NCI-H524 treated with DMSO at 0.1 percent for 48 hours (cell line): ENCODE measurements at regions not wholly inside any gene's neighbourhood (a gene's known extent, or its start where the extent isn't known, plus 50 kb on each side); places are given as distances from the start of the nearest gene placed in this dataset.

Experiments used
- DNase-seq: peaks from one replicate; lab custom pipeline; 2025; lab: John Stamatoyannopoulos, UW

DNA sequence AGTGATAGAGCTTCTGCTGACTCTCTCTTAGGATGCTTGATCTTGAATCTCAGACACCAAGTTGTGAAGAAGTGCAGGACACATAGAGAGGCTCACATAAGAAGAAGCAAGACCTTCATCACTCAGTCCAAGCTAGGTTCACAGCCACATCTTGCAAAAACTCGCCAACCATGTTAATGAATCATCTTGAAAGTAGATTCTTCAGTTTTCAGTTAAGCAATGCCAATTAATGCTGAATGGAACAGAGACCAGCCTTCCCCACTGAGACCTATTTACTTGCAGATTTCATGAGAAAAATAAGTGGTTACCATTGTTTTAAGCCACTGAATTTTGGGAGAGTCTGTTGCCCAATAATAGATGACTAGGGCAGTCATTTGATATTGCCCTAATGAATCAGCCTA lies 217.7 kb upstream of the EDIL3 start:
- no peak for DNase-seq

GRCh38 chr5:84599964-84600363 lies 215.3 kb upstream of the EDIL3 start:
- DNase-seq = no peak

DNA sequence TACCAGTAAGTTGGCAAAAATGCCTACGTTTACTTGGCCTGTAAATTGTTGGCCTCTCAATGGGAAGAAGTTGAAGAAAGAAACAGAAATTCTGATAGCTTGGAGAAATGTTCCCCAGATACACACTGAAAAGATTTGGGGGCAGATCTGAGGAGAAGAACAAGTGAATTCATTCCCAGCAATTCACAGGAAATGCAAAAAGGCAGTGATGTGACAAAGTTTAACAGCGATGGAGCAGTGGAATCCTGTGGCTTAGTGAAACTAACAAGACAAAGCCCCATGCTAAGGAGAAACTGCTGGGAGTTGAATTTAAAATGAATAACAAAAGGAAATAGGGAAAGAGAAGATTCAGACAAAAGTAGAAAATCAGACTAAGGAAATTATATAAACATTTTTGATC lies 213.2 kb upstream of the EDIL3 start:
- DNase-seq = no peak

DNA sequence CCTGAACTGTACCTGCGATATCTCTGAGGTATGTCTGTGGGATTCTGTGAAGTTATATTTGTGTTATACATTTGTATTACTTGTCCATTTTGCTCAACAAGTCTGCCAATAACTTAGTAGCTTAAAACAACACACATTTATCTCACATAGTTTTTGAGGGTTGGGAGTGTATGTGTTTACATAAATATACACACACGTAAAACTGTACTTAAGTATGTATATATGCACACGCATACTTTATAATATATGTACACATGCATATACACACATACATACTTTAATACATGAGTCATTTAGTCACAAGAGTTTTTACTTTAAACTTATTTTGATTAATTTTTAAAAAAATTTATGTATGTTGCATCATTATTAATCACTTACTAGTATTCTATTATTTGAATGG lies 205.9 kb upstream of the EDIL3 start:
- DNase-seq = no peak

DNA sequence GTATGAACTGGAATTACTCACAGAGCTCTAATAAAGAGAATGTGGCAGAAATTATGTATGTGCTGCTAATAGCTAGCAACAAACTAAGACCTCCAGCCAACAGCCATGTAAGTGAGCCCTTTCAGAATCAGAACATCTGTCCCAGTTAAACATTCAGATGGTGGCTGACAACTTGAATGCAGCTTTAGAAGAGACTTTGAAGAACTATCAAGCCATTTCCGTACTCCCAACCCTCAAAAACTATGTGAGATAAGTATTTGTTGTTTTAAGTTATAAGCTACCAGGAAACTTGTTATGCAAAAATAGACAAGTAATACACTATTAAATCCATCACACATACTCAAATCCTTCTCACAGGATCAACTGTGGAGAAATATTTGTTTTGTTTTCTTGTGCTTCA lies 205.2 kb upstream of the EDIL3 start:
- no peak for DNase-seq

GRCh38 chr5:84585218-84585617 lies 200.5 kb upstream of the EDIL3 start:
- no peak for DNase-seq

DNA sequence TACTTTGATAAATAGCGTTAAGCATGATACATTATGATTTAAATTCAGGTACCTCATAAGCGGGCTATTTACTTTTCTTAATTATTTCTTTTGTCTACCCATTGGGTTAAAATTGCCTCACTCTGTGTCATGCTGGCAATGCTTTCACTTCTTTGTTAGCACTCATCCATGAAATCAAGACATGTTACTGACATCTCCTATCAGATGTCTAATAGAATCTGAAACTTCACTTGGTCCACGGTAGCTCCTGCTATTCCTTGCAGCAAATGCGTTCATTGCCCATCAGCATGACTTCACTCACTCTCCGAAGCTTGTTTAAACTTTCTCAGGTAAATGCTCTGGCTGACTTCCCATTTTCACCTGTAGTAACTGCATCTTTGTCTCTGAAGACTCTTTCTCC lies 193.5 kb upstream of the EDIL3 start:
- no peak for DNase-seq

DNA sequence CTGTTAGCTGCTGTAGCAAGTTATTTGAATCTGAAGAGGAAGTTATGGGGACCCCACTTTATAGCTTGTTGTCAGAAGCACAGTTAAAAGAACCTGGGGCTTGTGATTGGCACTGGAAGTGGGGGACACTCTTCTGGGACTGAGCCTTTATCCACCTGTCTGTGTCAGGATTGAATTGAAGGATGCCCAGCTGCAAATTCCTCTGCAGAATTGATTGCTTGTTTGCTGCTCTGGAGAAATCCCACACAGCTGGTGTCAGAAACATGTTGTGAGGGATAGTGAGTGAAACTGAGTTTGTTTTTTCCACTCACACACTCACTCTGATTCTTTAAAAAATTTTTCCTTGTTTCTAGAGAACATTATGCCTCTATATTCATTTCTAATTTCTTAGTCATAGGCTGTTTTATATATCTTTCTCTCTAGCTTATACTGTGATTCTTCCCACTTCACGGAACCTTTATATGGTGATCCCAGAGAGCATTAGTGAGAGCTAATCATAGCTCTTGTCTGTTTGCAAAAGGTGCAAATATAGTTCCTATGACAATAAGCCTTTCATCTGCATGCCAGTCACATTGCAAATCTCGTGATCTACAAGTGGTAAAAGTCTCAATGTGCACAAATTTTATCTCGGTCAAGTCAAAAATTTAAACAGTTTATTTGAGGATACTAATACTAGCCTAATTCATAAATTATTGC lies 188.5 kb upstream of the EDIL3 start:
- DNase-seq = no peak

DNA sequence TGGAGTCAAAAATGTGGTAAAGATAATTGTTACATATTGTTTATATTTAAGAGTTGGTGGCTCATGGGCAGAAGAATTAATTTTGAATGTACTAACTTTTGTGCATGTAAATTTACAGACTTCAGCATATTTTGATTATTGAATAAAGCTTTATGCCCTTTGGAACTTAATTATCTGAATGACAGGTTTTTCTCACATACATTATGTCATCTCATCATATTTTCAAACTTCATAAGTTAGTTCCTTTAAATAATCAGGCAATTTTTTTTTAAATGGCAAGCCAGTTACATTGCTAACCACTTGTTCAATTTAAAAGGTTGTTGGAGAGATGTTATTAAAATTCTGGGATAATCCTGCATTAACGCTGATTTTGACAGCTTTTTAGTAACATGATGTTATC lies 184.6 kb upstream of the EDIL3 start:
- DNase-seq = no peak

DNA sequence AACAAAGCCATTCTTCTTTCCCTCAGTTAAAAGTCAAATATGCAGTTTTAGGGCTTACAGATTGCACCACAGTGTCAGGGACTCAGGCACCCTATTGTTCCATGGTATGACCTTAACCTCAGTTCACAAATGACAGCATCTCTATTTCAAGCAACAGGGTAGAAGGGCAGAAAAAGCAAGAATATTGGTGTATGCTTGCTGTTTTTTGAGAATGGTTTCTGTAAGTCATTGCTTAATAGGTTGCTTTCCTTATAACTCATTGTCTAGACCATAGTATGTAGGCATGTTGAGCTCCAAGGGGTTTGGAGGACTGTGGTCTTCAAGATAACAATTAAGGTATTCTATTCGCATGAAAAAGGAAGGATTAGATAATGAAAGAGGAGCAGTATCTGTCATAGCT lies 183.5 kb upstream of the EDIL3 start:
- DNase-seq = no peak

DNA sequence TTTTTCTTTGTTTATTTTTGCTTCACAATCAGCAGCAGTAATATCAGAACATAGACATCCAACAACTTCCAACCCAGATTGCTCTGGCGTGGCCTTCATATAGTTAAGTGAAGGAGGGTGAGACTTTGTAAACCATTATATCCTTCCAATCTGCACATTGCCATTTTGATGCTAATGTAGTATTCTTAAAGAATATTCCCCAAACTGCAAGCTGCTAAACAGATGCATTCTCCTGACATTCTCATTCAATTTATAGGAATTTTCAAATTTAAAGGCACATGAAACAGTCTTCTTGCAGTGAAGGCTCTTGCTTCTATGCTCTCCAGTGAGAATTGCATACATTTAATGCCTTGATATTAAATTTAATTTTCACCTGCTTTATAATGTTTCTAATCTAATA lies 181.2 kb upstream of the EDIL3 start:
- no peak for DNase-seq

DNA sequence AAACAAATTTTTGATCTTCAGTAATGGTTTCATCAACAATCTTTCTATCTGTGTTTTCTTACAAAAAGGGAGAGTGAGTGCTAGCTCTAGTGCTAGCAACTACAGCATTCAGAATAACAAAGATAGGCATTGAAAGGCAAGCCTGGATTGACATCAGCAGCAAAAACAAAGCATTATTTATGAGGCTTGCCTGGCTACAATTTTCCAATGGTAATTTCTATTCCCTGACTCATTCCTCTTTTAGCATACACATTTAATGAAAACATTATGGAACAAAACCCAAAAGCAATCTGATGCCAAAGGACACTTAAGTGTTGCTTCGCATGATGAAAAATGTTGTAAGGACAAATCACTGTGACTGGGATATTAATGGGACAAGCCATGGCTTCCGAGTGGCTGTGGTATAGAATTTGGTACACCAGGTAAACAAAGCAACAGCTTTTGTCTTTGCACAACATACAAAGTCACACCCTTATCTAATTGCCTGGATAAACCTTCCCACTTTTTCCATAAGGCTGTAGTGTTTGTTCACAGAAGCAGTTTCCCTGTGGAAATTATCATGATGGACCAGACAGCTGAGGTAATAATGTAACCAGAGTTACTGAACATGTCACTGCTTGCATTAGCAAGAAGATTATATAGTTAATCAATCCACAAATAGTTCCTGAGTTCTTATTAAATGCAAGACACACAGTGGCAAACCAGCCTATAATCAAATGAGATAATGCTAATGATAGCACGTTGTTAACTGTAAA lies 179.8 kb upstream of the EDIL3 start:
- DNase-seq = no peak

DNA sequence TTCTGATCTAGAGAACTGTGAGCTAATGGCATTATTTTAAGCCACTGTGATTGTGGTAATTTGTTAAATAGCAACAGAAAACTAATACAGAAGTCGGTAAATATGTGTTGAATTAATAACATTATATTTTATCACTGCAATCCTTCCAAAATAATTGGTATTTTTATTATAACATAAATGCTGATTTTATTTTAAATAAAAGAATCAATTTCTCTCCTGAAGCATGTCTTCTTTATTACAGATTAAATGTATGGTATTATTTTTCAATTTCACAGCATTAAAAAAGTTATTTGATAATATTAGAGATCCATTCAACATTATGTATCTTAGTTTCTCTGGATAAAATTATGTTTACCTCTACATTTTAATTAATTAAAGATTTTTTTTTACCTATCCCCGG lies 165.5 kb upstream of the EDIL3 start:
- DNase-seq = no peak

- no peak for DNase-seq
Measured at GRCh38 chr5:84549054-84549453, 164.4 kb upstream of the EDIL3 start.

DNA sequence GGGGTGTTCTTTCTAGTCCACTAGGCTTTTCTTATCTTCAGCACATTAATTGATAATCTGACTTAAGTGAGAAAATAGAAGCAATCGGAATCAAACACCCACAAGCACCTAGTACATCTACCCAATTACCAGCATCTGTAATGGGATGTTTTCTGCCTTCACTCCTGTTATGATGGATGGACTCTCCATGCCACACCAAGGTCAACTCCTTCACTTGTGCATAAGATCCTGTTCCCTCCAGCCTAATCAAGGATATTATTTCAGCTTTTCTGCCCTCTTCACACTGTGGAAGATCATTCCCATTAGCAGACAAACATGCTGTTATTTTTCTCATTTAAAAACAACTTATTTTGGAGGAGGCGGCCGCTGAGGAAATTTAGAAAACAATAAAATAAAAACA lies 162.0 kb upstream of the EDIL3 start:
- DNase-seq = no peak

GRCh38 chr5:84536797-84537196 lies 152.1 kb upstream of the EDIL3 start:
- DNase-seq = no peak

DNA sequence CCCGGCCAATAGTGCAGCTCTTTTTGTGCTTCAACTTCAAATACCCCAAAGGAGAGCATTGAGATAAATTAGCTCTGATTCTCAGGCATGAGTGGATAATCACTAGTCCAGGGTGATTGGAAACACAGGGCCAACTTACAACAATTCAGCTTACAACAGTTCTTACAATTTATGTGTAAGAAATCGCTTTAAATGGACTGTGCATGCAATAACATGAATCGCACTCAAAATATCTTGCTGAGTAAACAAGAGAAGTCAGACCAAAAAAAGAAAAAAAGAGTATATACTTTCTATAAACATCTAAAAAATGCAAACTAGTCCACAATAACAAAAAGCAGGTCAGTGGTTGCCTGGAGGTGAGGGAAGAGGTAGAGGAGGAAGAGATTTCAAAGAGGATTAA lies 150.6 kb upstream of the EDIL3 start:
- no peak for DNase-seq

DNA sequence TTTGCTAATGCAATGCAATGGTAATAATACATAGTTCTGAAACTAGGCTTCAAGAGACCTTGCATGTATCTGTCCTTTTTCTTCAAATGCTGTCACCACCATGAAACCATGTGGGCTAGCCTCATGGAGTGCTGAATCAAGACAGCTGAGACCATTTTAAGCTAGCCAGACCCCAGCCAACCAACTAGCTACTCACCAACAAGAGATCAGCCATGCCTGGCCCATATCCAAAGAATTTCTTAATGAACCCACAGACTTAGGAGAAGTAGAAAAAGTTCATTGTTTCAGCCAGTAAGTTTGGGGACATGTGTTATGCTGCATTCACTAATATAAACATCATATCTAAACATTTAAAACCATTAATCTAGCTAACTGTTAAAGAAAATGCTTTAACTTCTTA lies 139.8 kb upstream of the EDIL3 start:
- no peak for DNase-seq

- DNase-seq = no peak
Measured at GRCh38 chr5:84518862-84519261, 134.2 kb upstream of the EDIL3 start.

- DNase-seq = no peak
Measured at GRCh38 chr5:84518370-84518769, 133.7 kb upstream of the EDIL3 start.

DNA sequence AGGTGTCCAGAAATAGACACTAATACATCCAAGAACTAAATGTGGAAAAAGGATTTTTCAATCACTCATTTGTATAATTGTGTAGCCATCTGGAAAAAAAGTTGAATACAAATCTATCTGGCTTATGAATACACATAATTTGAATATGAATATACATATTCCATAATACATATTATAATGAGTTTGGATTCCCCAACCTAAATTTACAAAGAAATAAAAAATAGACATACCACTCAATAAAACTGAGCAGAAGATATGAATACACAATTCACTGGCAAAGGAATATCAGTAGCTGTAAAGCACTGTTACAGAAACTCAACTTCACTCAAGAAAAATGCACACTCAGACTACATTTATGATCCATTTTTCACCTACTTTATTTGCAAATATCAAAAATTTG lies 121.9 kb upstream of the EDIL3 start:
- DNase-seq = no peak

GRCh38 chr5:84494453-84494852 lies 109.8 kb upstream of the EDIL3 start:
- DNase-seq = no peak

DNA sequence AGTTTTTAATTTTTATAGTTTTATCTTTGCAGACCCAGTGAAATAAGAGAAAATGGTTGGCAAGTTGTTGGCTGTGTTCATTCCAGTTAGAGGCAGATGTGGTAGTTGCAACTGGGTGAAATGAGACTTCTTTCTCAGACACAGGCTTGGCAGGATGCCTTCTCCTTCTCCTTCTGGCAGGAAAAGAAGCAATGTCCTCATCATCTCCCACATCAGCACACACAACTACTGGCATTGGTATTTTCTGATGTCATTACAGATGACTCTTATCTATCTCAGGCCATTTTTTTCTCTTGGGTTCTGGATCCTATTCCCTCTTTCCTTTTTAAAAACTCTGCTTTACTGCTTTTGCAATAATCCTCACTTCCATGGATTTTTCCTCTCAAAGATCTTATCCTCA lies 103.3 kb upstream of the EDIL3 start:
- no peak for DNase-seq
